ENCODE measurements at regions not wholly inside any gene's neighbourhood (a gene's known extent, or its start where the extent isn't known, plus 50 kb on each side); places are given as distances from the start of the nearest gene placed in this dataset.

- no peak for DNase-seq (ENCODE audit: low read depth)
- no peak overlapping the region for H3K4me3 ChIP-seq (ENCODE audit: low read depth, low read length)
- no peak for TF ChIP-seq CTCF (IDR thresholded peaks at IDR 0.05; ENCODE audit: insufficient read depth, low read depth, low read length, missing control alignments)
These were observed 50.3 kb upstream of the LINC01488 start for GRCh38 chr11:69431136-69431535.
